Heart right ventricle (tissue), 16 donors: ENCODE measurements at regions not wholly inside any gene's neighbourhood (a gene's known extent, or its start where the extent isn't known, plus 50 kb on each side); places are given as distances from the start of the nearest gene placed in this dataset.
A peak's percentile ranks its signal among the peaks of the same experiment; 100 is the strongest.

Source experiments
- ATAC-seq, 8 donors: fragments of 200-7000 bp; cut with Tn5 transposase; one replicate each; pipeline ENCODE4 v1.9.1; 2020; ENCODE audit warnings: mild to moderate bottlenecking in 8 of 8, moderate library complexity in 8 of 8, moderate number of reproducible peaks in 1 of 8
- DNase-seq, 2 donors: peaks; one replicate each; pipeline ENCODE4 v3.0.0-alpha.2; 2020
- H3K27ac ChIP-seq, 10 donors: fragments of 200-600 bp; sonication (generic) in 2 of 10; one replicate each; pipeline versions ENCODE4 v1.5.0 to v1.8.0; 2020 to 2022; ENCODE audit warnings: mild to moderate bottlenecking in 3 of 10
- H3K27me3 ChIP-seq, 7 donors: fragments of 200-600 bp; one replicate each; pipeline ENCODE4 v1.8.0; 2021 to 2022; ENCODE audit warnings: mild to moderate bottlenecking in 2 of 7
- H3K36me3 ChIP-seq, 9 donors: fragments of 200-600 bp; sonication (generic) in 1 of 9; one replicate each; pipeline versions ENCODE4 v1.5.0 to v1.8.0; 2020 to 2022; ENCODE audit warnings: mild to moderate bottlenecking in 2 of 9
- H3K4me1 ChIP-seq, 9 donors: fragments of 200-600 bp; sonication (generic) in 1 of 9; one replicate each; pipeline versions ENCODE4 v1.5.0 to v1.8.0; 2020 to 2022; ENCODE audit warnings: mild to moderate bottlenecking in 4 of 9
- H3K4me3 ChIP-seq, 10 donors: fragments of 200-600 bp; sonication (generic) in 2 of 10; one replicate each; pipeline versions ENCODE4 v1.5.0 to v1.8.0; 2020 to 2022; ENCODE audit warnings: mild to moderate bottlenecking in 7 of 10, moderate library complexity in 2 of 10
- H3K9me3 ChIP-seq, 11 donors: fragments of 200-600 bp in 10 of 11; sonication (generic) in 2 of 11; one replicate each; pipeline versions ENCODE4 v1.5.0 to v1.8.0; 2013 to 2022; ENCODE audit warnings: mild to moderate bottlenecking in 2 of 11, control low read depth in 1 of 11, moderate library complexity in 1 of 11
- CTCF ChIP-seq, 9 donors: fragments of 200-600 bp; sonication (generic) in 2 of 9; IDR thresholded peaks; one replicate each; pipeline versions ENCODE4 v1.5.0 to v1.8.0; 2021 to 2022; ENCODE audit warnings: antibody characterized with exemption in 9 of 9, mild to moderate bottlenecking in 5 of 9, moderate library complexity in 1 of 9
- WGBS, 2 donors: extraction: QIAGEN DNeasy Blood & Tissue Kit; methylation state at CpG; one replicate each; pipeline ENCODE4 v1.1.7; 2013; ENCODE audit warnings: inconsistent platforms in 1 of 2; 5-methylcytosine and 5-hydroxymethylcytosine counted together
- intact Hi-C, 10 donors: fragments of 100-400 bp; cut with DNase I; formaldehyde crosslinking; loops; one replicate each; pipeline versions ENCODE4 v1.11.1 to v1.14.2; 2022
- donor health status: Arrhythmogenic right ventricular cardiomyopathy.
- donor health status: ischemic (EF 13 %, LVEDD 7.1; RV severe dilation, severe dysfunction).
- donor health status: healthy with polysubstance abuse.
- donor health status: DM: no; HTN: yes; CAD: no.
- donor health status: DM: no; HTN: no; CAD: no.
- donor health status: ischemic (EF 25% LVEDD 6.9; RV normal size, moderate dysfunction).
- donor health status: ischemic (EF 25% LVEDD 5.7; RV mildly dilated, moderate dysfunction).
- donor health status: healthy.
- donor health status: DM: yes; HTN: yes; CAD: no.
- donor health status: Ischemic cardiomyopathy.
- donor health status: ischemic (EF 35%, LVEDD 5.7; RV mildly dilated, moderate dysfunction).
- donor health status: nonischemic (EF 11% LVEDD 7.7; RV severe dilation, severe dysfunction).
- donor health status: DM: yes; HTN: yes; CAD: no.
- donor health status: PGD.
- donor health status: ischemic (EF 29% LVEDD 5.4; RV normal size, mild dysfunction).
- donor health status: nonischemic (EF 23%, LVEDD 6.1; RV moderate dilation, normal function).

- WGBS, 2 donors: 62 to 82% methylated on average over 1 of the region's 1 CpG
- H3K27ac ChIP-seq: peak overlapping the region in 3 of 10 donors; percentile 48 to 75 (median 72)
These were observed 277.9 kb upstream of the RARB start for GRCh38 chr3:25150199-25150598.

GRCh38 chr3:25151281-25151902 is 276.7 kb upstream of the RARB start:
- Histone ChIP-seq H3K4me1 (peaks cover 0 to 21% (median 5%) of the 10 kb centered on the region in 9 donors), H3K27me3 (no peaks in the 10 kb centered on the region), H3K36me3 (no peaks in the 10 kb centered on the region), H3K27ac (peak overlapping the region in 9 of 10 donors; percentile 44 to 79 (median 62)), H3K9me3 (no peaks in the 10 kb centered on the region), H3K4me3 (peak overlapping the region in 7 of 10 donors; percentile 6 to 29 (median 19))
- DNase-seq (no peak), ATAC-seq (peak in 6 of 8 donors; percentile 63 to 82 (median 78))
- 46 to 58% methylated on average over 10 of the region's 10 CpGs for WGBS, 2 donors
- intact Hi-C loops: loop anchor here in 3 of 10 donors (5.0 to 10.0 kb wide), 3 partner anchors 107 to 441 kb away; partner anchors contain the start of gene RARB (in 1 of the 3)
- no peak for TF ChIP-seq CTCF (IDR thresholded peaks at IDR 0.05)

More at GRCh38 chr3:25150199-25150598, 277.9 kb upstream of the RARB start:
- Histone ChIP-seq H3K27me3 (no peaks in the 10 kb centered on the region), H3K4me1 (peaks cover 0 to 21% (median 0%) of the 10 kb centered on the region in 9 donors), H3K4me3 (no peak overlapping the region), H3K9me3 (no peaks in the 10 kb centered on the region), H3K36me3 (no peaks in the 10 kb centered on the region)
- DNase-seq (no peak), ATAC-seq (no peak)
- TF ChIP-seq CTCF (IDR thresholded peaks at IDR 0.05): no peak
- intact Hi-C loops: loop anchor here in 3 of 10 donors (5.0 to 10.0 kb wide), 3 partner anchors 105 to 442 kb away; partner anchors contain the start of gene RARB (in 1 of the 3)

GRCh38 chr3:25151903-25152295 is 276.2 kb upstream of the RARB start:
- intact Hi-C loops: loop anchor here in 3 of 10 donors (5.0 to 10.0 kb wide), 3 partner anchors 107 to 440 kb away; partner anchors contain the start of gene RARB (in 1 of the 3)
- 39 to 42% methylated on average over 3 of the region's 3 CpGs for WGBS, 2 donors

GRCh38 chr3:25153136-25153535 is 274.9 kb upstream of the RARB start:
- H3K27ac ChIP-seq: no peak overlapping the region
- ATAC-seq (no peak), DNase-seq (no peak)
- H3K4me1 ChIP-seq: peaks cover 0 to 21% (median 7%) of the 10 kb centered on the region in 9 donors
- no peak for TF ChIP-seq CTCF (IDR thresholded peaks at IDR 0.05)
- no peaks in the 10 kb centered on the region for H3K27me3 ChIP-seq
- no peak overlapping the region for H3K4me3 ChIP-seq
- no peaks in the 10 kb centered on the region for H3K9me3 ChIP-seq
- whole genome bisulfite sequencing, 2 donors: 90 to 93% methylated on average over 9 of the region's 9 CpGs
- no peaks in the 10 kb centered on the region for H3K36me3 ChIP-seq
- intact Hi-C loops: loop anchor here in 3 of 10 donors (5.0 to 10.0 kb wide), 3 partner anchors 108 to 439 kb away; partner anchors contain the start of gene RARB (in 1 of the 3)

More at GRCh38 chr3:25151903-25152295, 276.2 kb upstream of the RARB start:
- Histone ChIP-seq H3K27ac (peak overlapping the region in 9 of 10 donors; percentile 41 to 75 (median 60)), H3K36me3 (no peaks in the 10 kb centered on the region), H3K4me1 (peaks cover 0 to 21% (median 7%) of the 10 kb centered on the region in 9 donors), H3K4me3 (peak overlapping the region in 7 of 10 donors; percentile 6 to 29 (median 19)), H3K9me3 (no peaks in the 10 kb centered on the region), H3K27me3 (no peaks in the 10 kb centered on the region)
- no peak for TF ChIP-seq CTCF (IDR thresholded peaks at IDR 0.05)
- DNase-seq (no peak), ATAC-seq (no peak)
